ENCODE measurements at regions not wholly inside any gene's neighbourhood (a gene's known extent, or its start where the extent isn't known, plus 50 kb on each side); places are given as distances from the start of the nearest gene placed in this dataset.

DNA sequence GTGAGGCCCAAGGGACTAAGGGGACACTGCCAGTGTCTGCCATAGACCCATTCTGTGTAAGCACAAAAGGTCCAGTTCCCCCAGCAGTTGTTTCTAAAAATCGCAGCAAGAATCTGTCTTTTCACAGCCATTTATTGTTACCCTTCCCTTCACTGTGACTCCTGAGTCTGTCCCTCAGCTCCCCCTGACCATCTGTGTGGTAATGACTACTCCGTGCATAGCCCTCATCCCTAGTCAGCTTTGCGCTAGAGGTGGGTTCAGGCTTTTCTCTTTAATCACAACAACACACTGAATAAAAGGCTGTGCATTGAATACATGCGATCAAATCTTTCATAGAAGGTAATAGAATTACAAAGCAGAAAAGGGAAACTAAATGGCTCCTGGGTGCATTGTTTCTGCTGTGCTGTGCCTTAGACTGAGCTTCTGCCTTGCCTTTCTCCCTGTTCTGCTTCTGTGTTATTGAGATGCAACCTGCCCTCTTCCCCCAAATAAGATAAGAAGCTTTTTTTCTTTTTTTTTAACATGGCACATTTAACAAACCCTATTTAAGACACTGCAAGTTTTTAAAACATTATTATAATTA is 836.0 kb upstream of the CDH2 start:
- no peak overlapping the region for H3K27ac ChIP-seq
- intact Hi-C loops (cut with DNase I), result no loop called here
- no peaks in the 10 kb centered on the region for H3K9me3 ChIP-seq
- no peak overlapping the region for H3K4me3 ChIP-seq
- no peaks in the 10 kb centered on the region for H3K27me3 ChIP-seq
- no peak for ATAC-seq
- no peaks in the 10 kb centered on the region for H3K4me1 ChIP-seq
- H3K36me3 ChIP-seq, result no peaks in the 10 kb centered on the region
- TF ChIP-seq POLR2A (IDR thresholded peaks at IDR 0.05), result no peak
- TF ChIP-seq, protein P1, sequence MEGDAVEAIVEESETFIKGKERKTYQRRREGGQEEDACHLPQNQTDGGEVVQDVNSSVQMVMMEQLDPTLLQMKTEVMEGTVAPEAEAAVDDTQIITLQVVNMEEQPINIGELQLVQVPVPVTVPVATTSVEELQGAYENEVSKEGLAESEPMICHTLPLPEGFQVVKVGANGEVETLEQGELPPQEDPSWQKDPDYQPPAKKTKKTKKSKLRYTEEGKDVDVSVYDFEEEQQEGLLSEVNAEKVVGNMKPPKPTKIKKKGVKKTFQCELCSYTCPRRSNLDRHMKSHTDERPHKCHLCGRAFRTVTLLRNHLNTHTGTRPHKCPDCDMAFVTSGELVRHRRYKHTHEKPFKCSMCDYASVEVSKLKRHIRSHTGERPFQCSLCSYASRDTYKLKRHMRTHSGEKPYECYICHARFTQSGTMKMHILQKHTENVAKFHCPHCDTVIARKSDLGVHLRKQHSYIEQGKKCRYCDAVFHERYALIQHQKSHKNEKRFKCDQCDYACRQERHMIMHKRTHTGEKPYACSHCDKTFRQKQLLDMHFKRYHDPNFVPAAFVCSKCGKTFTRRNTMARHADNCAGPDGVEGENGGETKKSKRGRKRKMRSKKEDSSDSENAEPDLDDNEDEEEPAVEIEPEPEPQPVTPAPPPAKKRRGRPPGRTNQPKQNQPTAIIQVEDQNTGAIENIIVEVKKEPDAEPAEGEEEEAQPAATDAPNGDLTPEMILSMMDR (IDR thresholded peaks at IDR 0.05), result no peak
- 60% methylated on average over 4 of the region's 4 CpGs for WGBS (ENCODE audit: insufficient coverage, low coverage, low lambda C conversion rate, missing lambda C conversion rate)
- DNase-seq, result no peak

DNA sequence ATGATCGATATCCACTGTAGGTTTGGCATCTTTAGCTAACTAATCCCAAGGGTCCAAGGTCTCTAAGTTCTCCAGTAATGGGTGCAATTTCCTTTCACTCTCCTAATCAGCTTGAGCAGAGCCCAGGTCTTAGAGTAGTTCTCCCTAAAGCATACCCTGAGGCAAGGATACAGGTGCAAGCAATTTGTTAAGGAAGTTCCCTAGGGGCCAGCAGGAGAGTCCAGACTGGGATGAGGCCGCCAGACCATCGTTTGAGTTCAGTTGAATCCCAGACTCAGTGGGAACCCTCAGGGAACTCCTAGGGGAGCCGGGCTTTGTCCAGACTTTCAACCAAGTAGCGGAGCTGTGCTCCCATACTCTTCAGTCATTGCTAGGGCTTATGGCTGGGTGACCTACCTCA is 835.4 kb upstream of the CDH2 start:
- Histone ChIP-seq H3K4me1 (no peaks in the 10 kb centered on the region), H3K27ac (no peak overlapping the region), H3K36me3 (no peaks in the 10 kb centered on the region), H3K4me3 (no peak overlapping the region), H3K9me3 (no peaks in the 10 kb centered on the region), H3K27me3 (no peaks in the 10 kb centered on the region)
- DNase-seq (no peak), ATAC-seq (no peak)
- no peak for TF ChIP-seq POLR2A (IDR thresholded peaks at IDR 0.05)
- TF ChIP-seq, protein P1 (IDR thresholded peaks at IDR 0.05), result no peak
- intact Hi-C loops (cut with DNase I), result no loop called here
- 38% methylated on average over 1 of the region's 5 CpGs for WGBS (ENCODE audit: insufficient coverage, low coverage, low lambda C conversion rate, missing lambda C conversion rate)

DNA sequence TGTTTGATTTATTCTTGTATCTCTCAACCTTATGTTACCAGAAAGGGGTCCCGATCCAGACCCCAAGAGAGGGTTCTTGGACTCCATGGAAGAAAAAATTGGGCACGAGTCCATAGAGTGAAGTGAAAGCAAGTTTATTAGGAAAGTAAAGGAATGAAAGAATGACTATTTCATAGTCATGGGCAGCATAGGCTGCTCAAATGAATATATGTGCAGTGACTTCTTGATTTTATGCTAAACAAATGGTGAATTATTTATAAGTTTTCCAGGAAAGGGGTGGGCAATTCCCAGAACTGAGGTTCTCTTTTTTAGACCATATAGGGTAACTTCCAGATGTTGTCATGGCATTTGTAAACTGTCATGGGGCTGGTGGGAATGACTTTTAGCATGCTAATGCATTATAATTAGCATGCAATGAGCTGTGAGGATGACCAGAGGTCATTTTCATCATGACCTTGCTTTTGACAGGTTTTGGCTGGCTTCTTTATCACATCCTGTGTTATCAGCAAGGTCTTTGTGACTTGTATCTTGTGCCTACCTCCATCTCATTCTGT is 832.4 kb upstream of the CDH2 start:
- Histone ChIP-seq H3K27me3 (no peaks in the 10 kb centered on the region), H3K36me3 (no peaks in the 10 kb centered on the region), H3K9me3 (no peaks in the 10 kb centered on the region), H3K4me1 (no peaks in the 10 kb centered on the region), H3K27ac (no peak overlapping the region), H3K4me3 (no peak overlapping the region)
- WGBS (ENCODE audit: insufficient coverage, low coverage, low lambda C conversion rate, missing lambda C conversion rate), result 53% methylated on average over 2 of the region's 2 CpGs
- DNase-seq (no peak), ATAC-seq (no peak)
- intact Hi-C loops (cut with DNase I), result no loop called here
- TF ChIP-seq, protein P1 (IDR thresholded peaks at IDR 0.05), result no peak
- TF ChIP-seq POLR2A (IDR thresholded peaks at IDR 0.05), result no peak

DNA sequence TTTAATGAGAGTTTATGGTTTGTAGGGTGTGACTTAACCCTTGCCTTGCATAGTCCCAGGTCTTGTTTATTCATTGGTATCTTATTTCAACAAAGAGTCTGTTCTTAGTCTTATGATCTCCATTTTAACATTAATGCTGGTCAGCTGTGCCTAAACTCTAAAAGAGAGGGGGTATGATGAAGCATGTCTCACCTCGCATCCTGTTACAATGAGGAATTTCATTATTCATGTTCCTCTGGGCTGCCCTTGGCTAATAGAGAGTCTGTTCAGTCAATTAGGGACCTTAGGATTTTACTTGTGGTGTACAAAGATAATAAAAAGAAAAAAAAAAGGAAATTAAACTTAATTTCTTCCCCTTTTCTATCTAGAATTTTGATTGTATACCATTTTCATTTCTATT is 831.9 kb upstream of the CDH2 start:
- WGBS (ENCODE audit: insufficient coverage, low coverage, low lambda C conversion rate, missing lambda C conversion rate), result 50% methylated on average over 1 of the region's 1 CpG
- no peak overlapping the region for H3K27ac ChIP-seq
- H3K4me1 ChIP-seq, result no peaks in the 10 kb centered on the region
- no peaks in the 10 kb centered on the region for H3K36me3 ChIP-seq
- no peak overlapping the region for H3K4me3 ChIP-seq
- DNase-seq (no peak), ATAC-seq (no peak)
- intact Hi-C loops (cut with DNase I), result no loop called here
- H3K9me3 ChIP-seq, result no peaks in the 10 kb centered on the region
- no peaks in the 10 kb centered on the region for H3K27me3 ChIP-seq
- TF ChIP-seq, protein P1 (IDR thresholded peaks at IDR 0.05), result no peak
- no peak for TF ChIP-seq POLR2A (IDR thresholded peaks at IDR 0.05)
